Smooth muscle cell (in vitro differentiated cells): ENCODE measurements at regions not wholly inside any gene's neighbourhood (a gene's known extent, or its start where the extent isn't known, plus 50 kb on each side); places are given as distances from the start of the nearest gene placed in this dataset.

Experiments used
- DNase-seq: peaks from one replicate; lab custom pipeline; 2025; ENCODE audit not compliant: unreplicated experiment; lab: John Stamatoyannopoulos, UW
- H2AFZ ChIP-seq: fragments of 200-600 bp; sonication (generic); 2 replicates; pipeline ENCODE4 v1.6.0; 2016; ENCODE audit warnings: antibody characterized with exemption, low read depth, mild to moderate bottlenecking
- H3F3A ChIP-seq: fragments of 200-600 bp; sonication (generic); 2 replicates; pipeline ENCODE4 v1.6.0; 2017; ENCODE audit warnings: antibody characterized with exemption, low read depth
- H3K27ac ChIP-seq: fragments of 200-600 bp; sonication (generic); 2 replicates; pipeline ENCODE4 v1.5.1; 2016; ENCODE audit warnings: low read depth, mild to moderate bottlenecking
- H3K27me3 ChIP-seq: fragments of 200-600 bp; sonication (generic); 2 replicates; pipeline ENCODE4 v1.6.1; 2016; ENCODE audit warnings: low read depth, mild to moderate bottlenecking
- H3K36me3 ChIP-seq: fragments of 200-600 bp; sonication (generic); 2 replicates; pipeline ENCODE4 v1.5.1; 2016; ENCODE audit warnings: low read depth
- H3K4me1 ChIP-seq: fragments of 200-600 bp; sonication (generic); 2 replicates; pipeline ENCODE4 v1.5.1; 2016; ENCODE audit warnings: low read depth
- H3K4me2 ChIP-seq: fragments of 200-600 bp; sonication (generic); 2 replicates; pipeline ENCODE4 v1.6.0; 2016; ENCODE audit warnings: mild to moderate bottlenecking
- H3K4me3 ChIP-seq: fragments of 200-600 bp; sonication (generic); 2 replicates; pipeline ENCODE4 v1.5.1; 2016; ENCODE audit warnings: mild to moderate bottlenecking
- H3K79me2 ChIP-seq: fragments of 200-600 bp; sonication (generic); 2 replicates; pipeline ENCODE4 v1.6.0; 2016; ENCODE audit warnings: low read depth, mild to moderate bottlenecking
- H3K9ac ChIP-seq: fragments of 200-600 bp; sonication (generic); 2 replicates; pipeline ENCODE4 v1.6.0; 2016; ENCODE audit warnings: low read depth
- H3K9me3 ChIP-seq: fragments of 200-600 bp; sonication (generic); replicated peaks from 2 replicates; pipeline ENCODE4 v1.5.1; 2016; ENCODE audit warnings: low read depth
- H4K20me1 ChIP-seq: fragments of 200-600 bp; sonication (generic); 2 replicates; pipeline ENCODE4 v1.6.0; 2016; ENCODE audit warnings: low read depth
- WGBS: methylation state at CpG from one replicate; pipeline ENCODE4 v1.1.7; 2016; ENCODE audit warnings: low lambda C conversion rate; 5-methylcytosine and 5-hydroxymethylcytosine counted together
- TF ChIP-seq, protein P1 (sequence below): fragments of 200-600 bp; sonication (generic); IDR thresholded peaks from 2 replicates; pipeline ENCODE4 v1.5.1; 2017; ENCODE audit warnings: borderline replicate concordance, mild to moderate bottlenecking, antibody characterized with exemption; ENCODE audit not compliant: insufficient read depth, poor library complexity, severe bottlenecking

DNA sequence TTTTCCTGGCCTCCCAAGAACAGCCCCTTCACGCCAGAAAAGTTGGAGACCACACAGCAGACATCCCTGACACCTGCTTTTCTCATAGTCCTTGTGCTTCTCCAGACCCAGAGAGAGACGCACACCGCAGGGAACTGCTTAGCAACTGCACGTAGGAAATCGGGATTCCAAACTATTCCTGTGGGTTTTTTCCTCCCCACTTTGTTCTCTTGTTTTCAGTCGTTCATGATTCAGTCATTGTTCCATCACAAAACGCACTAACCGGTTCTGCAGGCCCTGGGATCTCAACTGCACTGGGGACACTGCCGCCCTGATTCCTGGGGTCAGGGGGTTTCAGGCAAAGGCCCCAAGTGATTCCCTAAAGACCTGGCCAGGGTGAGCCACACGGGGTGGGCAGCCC, 588.0 kb upstream of the KLF4 start:
- no peaks in the 10 kb centered on the region for H4K20me1 ChIP-seq
- no peak overlapping the region for H3K9ac ChIP-seq
- H3K27me3 ChIP-seq, result no peaks in the 10 kb centered on the region
- no peak for DNase-seq
- no peak overlapping the region for H3K27ac ChIP-seq
- no peaks in the 10 kb centered on the region for H3F3A ChIP-seq
- no peaks in the 10 kb centered on the region for H3K4me1 ChIP-seq
- no peak overlapping the region for H3K4me2 ChIP-seq
- H2AFZ ChIP-seq, result no peak overlapping the region
- no peaks in the 10 kb centered on the region for H3K9me3 ChIP-seq
- TF ChIP-seq, protein P1, sequence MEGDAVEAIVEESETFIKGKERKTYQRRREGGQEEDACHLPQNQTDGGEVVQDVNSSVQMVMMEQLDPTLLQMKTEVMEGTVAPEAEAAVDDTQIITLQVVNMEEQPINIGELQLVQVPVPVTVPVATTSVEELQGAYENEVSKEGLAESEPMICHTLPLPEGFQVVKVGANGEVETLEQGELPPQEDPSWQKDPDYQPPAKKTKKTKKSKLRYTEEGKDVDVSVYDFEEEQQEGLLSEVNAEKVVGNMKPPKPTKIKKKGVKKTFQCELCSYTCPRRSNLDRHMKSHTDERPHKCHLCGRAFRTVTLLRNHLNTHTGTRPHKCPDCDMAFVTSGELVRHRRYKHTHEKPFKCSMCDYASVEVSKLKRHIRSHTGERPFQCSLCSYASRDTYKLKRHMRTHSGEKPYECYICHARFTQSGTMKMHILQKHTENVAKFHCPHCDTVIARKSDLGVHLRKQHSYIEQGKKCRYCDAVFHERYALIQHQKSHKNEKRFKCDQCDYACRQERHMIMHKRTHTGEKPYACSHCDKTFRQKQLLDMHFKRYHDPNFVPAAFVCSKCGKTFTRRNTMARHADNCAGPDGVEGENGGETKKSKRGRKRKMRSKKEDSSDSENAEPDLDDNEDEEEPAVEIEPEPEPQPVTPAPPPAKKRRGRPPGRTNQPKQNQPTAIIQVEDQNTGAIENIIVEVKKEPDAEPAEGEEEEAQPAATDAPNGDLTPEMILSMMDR, result no peak
- no peaks in the 10 kb centered on the region for H3K79me2 ChIP-seq
- WGBS, result 77% methylated on average over 10 of the region's 10 CpGs
- H3K4me3 ChIP-seq, result no peak overlapping the region
- no peaks in the 10 kb centered on the region for H3K36me3 ChIP-seq

- H3K36me3 ChIP-seq, result no peaks in the 10 kb centered on the region
- H3K4me3 ChIP-seq, result no peak overlapping the region
- WGBS, result 54% methylated on average over 5 of the region's 5 CpGs
- no peaks in the 10 kb centered on the region for H3K4me1 ChIP-seq
- H3F3A ChIP-seq, result no peaks in the 10 kb centered on the region
- H3K9ac ChIP-seq, result no peak overlapping the region
- no peak for DNase-seq
- H3K27me3 ChIP-seq, result no peaks in the 10 kb centered on the region
- H2AFZ ChIP-seq, result no peak overlapping the region
- H3K9me3 ChIP-seq, result no peaks in the 10 kb centered on the region
- no peak overlapping the region for H3K27ac ChIP-seq
- no peaks in the 10 kb centered on the region for H3K79me2 ChIP-seq
- TF ChIP-seq, protein P1, result no peak
- no peak overlapping the region for H3K4me2 ChIP-seq
- no peaks in the 10 kb centered on the region for H4K20me1 ChIP-seq
These were observed 585.3 kb upstream of the KLF4 start for GRCh38 chr9:108074900-108075299.

DNA sequence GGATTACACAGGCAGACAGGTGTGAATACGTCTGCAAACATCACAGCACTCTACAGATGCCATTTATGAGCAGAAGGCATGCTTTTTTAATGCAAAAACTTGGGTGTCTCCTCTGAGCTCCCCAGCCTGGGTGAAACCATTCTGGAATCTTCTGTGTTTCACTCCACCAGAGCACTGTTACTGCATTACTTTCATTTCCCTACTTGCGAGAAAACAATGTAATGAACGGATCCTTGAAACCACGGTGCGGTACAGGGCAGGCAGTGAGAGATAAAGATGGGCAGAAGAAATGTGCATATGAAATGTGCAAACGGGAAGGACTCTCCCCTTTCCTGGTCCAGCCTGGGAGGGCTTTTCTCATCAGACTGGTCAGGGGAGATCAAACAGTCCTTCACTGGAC, 584.3 kb upstream of the KLF4 start:
- H3K4me1 ChIP-seq, result no peaks in the 10 kb centered on the region
- H3K4me2 ChIP-seq, result no peak overlapping the region
- TF ChIP-seq, protein P1, result no peak
- no peaks in the 10 kb centered on the region for H3F3A ChIP-seq
- H3K9ac ChIP-seq, result no peak overlapping the region
- H4K20me1 ChIP-seq, result no peaks in the 10 kb centered on the region
- no peaks in the 10 kb centered on the region for H3K36me3 ChIP-seq
- H3K79me2 ChIP-seq, result no peaks in the 10 kb centered on the region
- H3K4me3 ChIP-seq, result no peak overlapping the region
- WGBS, result 76% methylated on average over 6 of the region's 6 CpGs
- no peak for DNase-seq
- no peaks in the 10 kb centered on the region for H3K27me3 ChIP-seq
- H3K27ac ChIP-seq, result no peak overlapping the region
- no peak overlapping the region for H2AFZ ChIP-seq
- H3K9me3 ChIP-seq, result no peaks in the 10 kb centered on the region

DNA sequence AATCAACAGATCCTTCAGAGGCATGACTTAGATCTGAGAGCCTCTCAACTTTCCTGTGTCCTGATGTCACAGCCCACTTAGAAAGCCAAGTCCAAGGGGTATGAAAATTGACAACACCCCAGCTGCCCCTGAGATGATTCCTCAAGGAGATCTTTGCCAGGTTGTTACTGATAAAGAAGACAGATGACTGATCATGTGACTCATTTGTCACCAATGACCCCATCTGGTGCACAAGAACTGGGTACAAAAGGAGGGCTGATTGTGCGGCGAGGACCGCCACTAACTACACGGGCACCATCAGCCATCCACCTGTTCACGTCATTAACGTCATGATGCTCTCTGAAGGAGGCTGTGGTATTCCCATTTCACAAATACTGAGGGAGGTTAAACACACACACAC, 583.2 kb upstream of the KLF4 start:
- Histone ChIP-seq H3K79me2 (no peaks in the 10 kb centered on the region), H3K4me2 (no peak overlapping the region), H3K4me1 (no peaks in the 10 kb centered on the region), H3K9ac (no peak overlapping the region), H3F3A (no peaks in the 10 kb centered on the region), H3K27ac (no peak overlapping the region), H3K36me3 (no peaks in the 10 kb centered on the region), H3K27me3 (no peaks in the 10 kb centered on the region), H2AFZ (no peak overlapping the region), H3K4me3 (no peak overlapping the region), H4K20me1 (no peaks in the 10 kb centered on the region), H3K9me3 (no peaks in the 10 kb centered on the region)
- no peak for DNase-seq
- TF ChIP-seq, protein P1, result no peak
- whole genome bisulfite sequencing, result 97% methylated on average over 6 of the region's 6 CpGs
